ENCODE measurements at regions not wholly inside any gene's neighbourhood (a gene's known extent, or its start where the extent isn't known, plus 50 kb on each side); places are given as distances from the start of the nearest gene placed in this dataset.

DNA sequence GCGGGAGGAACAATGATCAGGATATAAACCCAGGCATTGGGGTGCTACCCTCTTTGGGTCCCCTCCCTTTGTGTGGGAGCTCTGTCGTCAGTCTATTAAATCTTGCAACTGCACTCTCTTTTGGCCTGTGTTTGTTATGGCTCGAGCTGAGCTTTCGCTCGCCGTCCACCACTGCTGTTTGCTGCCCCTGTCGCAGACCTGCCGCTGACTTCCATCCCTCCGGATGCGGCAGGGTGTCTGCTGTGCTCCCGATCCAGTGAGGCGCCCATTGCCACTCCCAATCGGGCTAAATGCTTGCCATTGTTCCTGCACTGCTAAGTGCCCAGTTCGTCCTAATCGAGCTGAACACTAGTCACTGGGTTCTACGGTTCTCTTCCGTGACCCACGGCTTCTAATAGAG lies 1443.7 kb upstream of the CADM2 start:
- H3K4me3 Mint-ChIP-seq (ENCODE audit: unreplicated experiment) = no peak overlapping the region
- DNase-seq (ENCODE audit: extremely low spot score, unreplicated experiment) = no peak
- TF ChIP-seq, protein P1, sequence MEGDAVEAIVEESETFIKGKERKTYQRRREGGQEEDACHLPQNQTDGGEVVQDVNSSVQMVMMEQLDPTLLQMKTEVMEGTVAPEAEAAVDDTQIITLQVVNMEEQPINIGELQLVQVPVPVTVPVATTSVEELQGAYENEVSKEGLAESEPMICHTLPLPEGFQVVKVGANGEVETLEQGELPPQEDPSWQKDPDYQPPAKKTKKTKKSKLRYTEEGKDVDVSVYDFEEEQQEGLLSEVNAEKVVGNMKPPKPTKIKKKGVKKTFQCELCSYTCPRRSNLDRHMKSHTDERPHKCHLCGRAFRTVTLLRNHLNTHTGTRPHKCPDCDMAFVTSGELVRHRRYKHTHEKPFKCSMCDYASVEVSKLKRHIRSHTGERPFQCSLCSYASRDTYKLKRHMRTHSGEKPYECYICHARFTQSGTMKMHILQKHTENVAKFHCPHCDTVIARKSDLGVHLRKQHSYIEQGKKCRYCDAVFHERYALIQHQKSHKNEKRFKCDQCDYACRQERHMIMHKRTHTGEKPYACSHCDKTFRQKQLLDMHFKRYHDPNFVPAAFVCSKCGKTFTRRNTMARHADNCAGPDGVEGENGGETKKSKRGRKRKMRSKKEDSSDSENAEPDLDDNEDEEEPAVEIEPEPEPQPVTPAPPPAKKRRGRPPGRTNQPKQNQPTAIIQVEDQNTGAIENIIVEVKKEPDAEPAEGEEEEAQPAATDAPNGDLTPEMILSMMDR (IDR thresholded peaks at IDR 0.05) = no peak

DNA sequence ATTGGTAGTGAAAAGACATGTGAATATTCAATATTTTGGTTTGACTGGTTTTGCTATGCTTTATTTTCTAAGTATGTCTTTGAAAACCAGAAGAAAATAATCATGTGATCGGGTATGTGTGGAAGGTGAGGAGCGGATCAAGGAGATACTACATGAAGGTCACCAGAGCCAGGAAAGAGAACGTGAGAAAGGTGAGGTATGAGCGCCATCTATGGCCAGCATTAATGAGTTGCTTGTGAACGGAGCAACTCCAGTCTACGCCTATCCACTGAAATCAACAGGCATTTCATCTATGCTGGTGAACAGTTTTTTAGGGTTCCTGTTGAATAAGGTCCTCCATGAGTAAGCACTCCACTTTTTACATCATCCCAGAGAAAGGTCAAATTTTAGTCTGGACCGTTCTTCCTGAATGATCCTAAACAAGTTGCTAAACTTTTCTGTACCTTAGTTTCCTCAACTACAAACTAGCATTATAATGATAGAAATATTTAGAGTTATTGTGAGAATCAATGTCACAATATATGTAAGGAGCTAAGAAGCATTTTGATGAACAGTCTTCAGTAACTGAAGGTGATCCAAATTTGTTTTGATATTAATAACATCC lies 1435.2 kb upstream of the CADM2 start:
- DNase-seq (ENCODE audit: extremely low spot score, unreplicated experiment) = no peak
- Mint-ChIP-seq H3K27ac (ENCODE audit: unreplicated experiment) (no peak overlapping the region), H3K4me1 (ENCODE audit: unreplicated experiment) (peaks cover 13% of the 10 kb centered on the region), H3K9me3 (ENCODE audit: unreplicated experiment) (no peaks in the 10 kb centered on the region), H3K4me3 (ENCODE audit: unreplicated experiment) (no peak overlapping the region), H3K36me3 (ENCODE audit: unreplicated experiment) (no peaks in the 10 kb centered on the region), H3K27me3 (ENCODE audit: unreplicated experiment) (no peaks in the 10 kb centered on the region)
- TF ChIP-seq, protein P1 (IDR thresholded peaks at IDR 0.05) = peak; percentile 94

More for the DNA sequence above, 1443.7 kb upstream of the CADM2 start:
- no peak overlapping the region for H3K27ac Mint-ChIP-seq (ENCODE audit: unreplicated experiment)
- H3K27me3 Mint-ChIP-seq (ENCODE audit: unreplicated experiment) = no peaks in the 10 kb centered on the region
- no peaks in the 10 kb centered on the region for H3K36me3 Mint-ChIP-seq (ENCODE audit: unreplicated experiment)
- H3K9me3 Mint-ChIP-seq (ENCODE audit: unreplicated experiment) = no peaks in the 10 kb centered on the region
- H3K4me1 Mint-ChIP-seq (ENCODE audit: unreplicated experiment) = peaks cover 6% of the 10 kb centered on the region

DNA sequence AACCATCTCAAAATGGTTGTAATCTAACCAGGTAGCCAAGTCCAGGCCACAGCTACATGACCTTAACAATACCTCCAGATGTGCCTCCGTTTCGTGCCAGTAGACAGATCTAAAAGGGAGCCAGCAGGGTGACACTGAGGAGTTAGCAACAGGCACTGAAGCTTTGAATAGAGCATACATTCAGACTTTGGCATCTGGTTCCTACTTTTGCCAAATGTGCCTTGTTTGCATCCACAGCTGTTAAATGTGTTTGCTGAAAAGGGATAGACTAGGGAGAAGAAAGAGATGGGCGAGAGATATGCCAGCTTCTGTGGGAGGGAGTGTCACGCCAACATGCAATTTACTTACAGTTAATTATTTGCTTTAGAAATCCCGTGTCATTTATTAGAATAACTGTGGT lies 1433.9 kb upstream of the CADM2 start:
- Mint-ChIP-seq H3K27ac (ENCODE audit: unreplicated experiment) (no peak overlapping the region), H3K9me3 (ENCODE audit: unreplicated experiment) (no peaks in the 10 kb centered on the region), H3K4me3 (ENCODE audit: unreplicated experiment) (no peak overlapping the region), H3K4me1 (ENCODE audit: unreplicated experiment) (peaks cover 13% of the 10 kb centered on the region), H3K36me3 (ENCODE audit: unreplicated experiment) (no peaks in the 10 kb centered on the region), H3K27me3 (ENCODE audit: unreplicated experiment) (no peaks in the 10 kb centered on the region)
- no peak for DNase-seq (ENCODE audit: extremely low spot score, unreplicated experiment)
- TF ChIP-seq, protein P1 (IDR thresholded peaks at IDR 0.05) = no peak

DNA sequence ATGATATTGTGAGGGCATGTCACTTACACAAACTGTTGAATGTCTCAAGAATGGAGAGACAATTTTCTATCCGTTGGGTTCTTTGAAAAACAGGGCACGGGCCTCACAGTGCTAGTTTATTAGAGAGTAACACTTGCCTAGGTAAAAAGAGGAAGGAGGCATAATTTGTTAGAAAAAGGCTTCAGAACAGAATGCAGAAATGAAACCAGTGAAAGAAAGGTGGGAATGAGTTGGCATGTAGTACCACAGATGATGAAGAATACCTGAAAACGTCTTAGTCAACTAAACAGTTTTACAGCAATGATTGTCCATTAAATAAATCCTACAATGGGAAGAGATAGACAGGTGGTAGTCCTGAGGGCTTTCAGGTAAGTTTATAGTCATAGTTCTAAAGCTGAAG lies 1399.7 kb upstream of the CADM2 start:
- no peak for DNase-seq (ENCODE audit: extremely low spot score, unreplicated experiment)
- no peaks in the 10 kb centered on the region for H3K36me3 Mint-ChIP-seq (ENCODE audit: unreplicated experiment)
- peaks cover 8% of the 10 kb centered on the region for H3K9me3 Mint-ChIP-seq (ENCODE audit: unreplicated experiment)
- TF ChIP-seq, protein P1 (IDR thresholded peaks at IDR 0.05) = no peak
- H3K27me3 Mint-ChIP-seq (ENCODE audit: unreplicated experiment) = no peaks in the 10 kb centered on the region
- no peaks in the 10 kb centered on the region for H3K4me1 Mint-ChIP-seq (ENCODE audit: unreplicated experiment)
- H3K27ac Mint-ChIP-seq (ENCODE audit: unreplicated experiment) = no peak overlapping the region
- no peak overlapping the region for H3K4me3 Mint-ChIP-seq (ENCODE audit: unreplicated experiment)

DNA sequence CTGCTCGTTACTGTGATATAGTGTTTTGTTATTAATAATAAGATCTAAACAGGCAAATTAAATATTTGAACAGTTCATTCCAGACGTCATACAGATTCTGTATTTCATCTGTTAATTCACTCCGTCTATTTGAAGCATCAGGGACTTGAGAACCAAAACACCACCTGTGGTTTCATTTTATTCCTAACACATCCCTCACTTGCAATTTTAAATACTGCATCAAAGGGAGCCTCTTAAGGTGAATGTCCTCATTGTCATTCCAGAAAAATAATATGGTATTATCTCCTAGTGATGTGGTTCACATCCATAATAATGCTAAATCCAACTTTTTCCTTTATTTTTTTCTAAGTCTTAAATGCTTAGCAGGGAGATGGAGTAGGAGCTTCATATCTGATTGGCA lies 1390.9 kb upstream of the CADM2 start:
- TF ChIP-seq, protein P1 (IDR thresholded peaks at IDR 0.05) = no peak
- H3K9me3 Mint-ChIP-seq (ENCODE audit: unreplicated experiment) = no peaks in the 10 kb centered on the region
- no peak overlapping the region for H3K4me3 Mint-ChIP-seq (ENCODE audit: unreplicated experiment)
- no peak for DNase-seq (ENCODE audit: extremely low spot score, unreplicated experiment)
- no peaks in the 10 kb centered on the region for H3K36me3 Mint-ChIP-seq (ENCODE audit: unreplicated experiment)
- H3K4me1 Mint-ChIP-seq (ENCODE audit: unreplicated experiment) = no peaks in the 10 kb centered on the region
- no peak overlapping the region for H3K27ac Mint-ChIP-seq (ENCODE audit: unreplicated experiment)
- H3K27me3 Mint-ChIP-seq (ENCODE audit: unreplicated experiment) = peaks cover 10% of the 10 kb centered on the region
